ENCODE measurements at regions not wholly inside any gene's neighbourhood (a gene's known extent, or its start where the extent isn't known, plus 50 kb on each side); places are given as distances from the start of the nearest gene placed in this dataset.

- no peak for DNase-seq
Observed at GRCh38 chr21:15526798-15527197, 203.0 kb upstream of the USP25 start.

DNA sequence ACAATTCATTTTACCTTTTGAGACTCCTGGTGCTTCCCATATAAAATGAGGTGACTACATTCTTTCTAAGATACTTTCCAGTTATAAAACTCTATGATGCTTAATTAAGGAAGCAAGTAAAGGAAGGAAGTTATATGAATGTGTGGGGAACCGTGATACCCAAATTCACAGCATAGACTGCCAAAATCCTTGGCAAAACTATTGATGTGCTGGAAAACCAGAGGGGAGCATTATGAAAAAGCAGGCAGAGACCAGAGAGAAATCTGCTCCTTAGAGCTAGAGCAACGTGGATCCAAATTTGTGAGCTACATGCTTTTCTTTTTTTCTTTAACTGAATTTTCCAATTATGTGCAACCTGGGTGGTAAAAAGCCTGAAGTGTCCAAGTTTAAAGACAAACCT lies 201.4 kb upstream of the USP25 start:
- no peak for DNase-seq

GRCh38 chr21:15531986-15532385 lies 197.8 kb upstream of the USP25 start:
- no peak for DNase-seq

DNA sequence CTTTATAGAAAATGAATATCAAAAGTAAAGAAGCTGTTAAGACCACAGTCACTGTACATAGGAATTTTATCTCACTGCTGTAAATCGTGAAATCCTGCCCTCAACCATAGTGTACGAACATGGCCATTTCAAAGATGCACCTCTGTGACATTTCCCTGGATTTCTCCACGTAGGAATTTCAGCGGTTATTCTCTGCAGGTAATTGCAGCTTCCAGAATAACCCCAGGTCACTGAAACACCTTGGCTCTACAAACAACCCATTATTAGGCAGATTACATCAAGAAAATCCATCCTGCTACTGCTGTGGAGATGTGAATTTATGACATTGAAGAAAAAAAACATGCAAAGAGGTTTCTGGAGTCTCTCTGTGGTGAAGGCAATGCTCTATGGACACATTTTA lies 196.2 kb upstream of the USP25 start:
- DNase-seq = no peak

GRCh38 chr21:15534450-15534886 lies 195.3 kb upstream of the USP25 start:
- no peak for DNase-seq

- no peak for DNase-seq
Observed at GRCh38 chr21:15539376-15539775, 190.4 kb upstream of the USP25 start.

DNA sequence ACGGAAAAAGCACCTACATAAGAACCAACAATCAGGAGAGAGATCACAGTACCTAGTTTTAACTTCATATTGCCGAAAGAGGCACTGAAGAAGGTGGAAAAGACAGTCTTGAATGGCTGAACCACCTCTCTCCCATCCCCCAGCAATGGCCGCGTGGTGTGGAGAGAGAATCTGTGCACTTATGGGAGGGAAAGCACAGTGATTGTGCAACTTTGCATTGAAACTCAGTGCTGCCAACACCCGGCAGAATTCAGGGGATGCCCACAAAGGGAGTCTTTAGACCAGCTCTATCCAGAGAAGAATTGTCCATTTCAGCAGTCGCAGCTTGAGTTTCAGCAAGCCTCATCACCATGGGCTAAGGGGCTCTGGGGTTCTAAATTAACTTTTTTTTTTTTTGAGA lies 186.3 kb upstream of the USP25 start:
- DNase-seq = no peak

DNA sequence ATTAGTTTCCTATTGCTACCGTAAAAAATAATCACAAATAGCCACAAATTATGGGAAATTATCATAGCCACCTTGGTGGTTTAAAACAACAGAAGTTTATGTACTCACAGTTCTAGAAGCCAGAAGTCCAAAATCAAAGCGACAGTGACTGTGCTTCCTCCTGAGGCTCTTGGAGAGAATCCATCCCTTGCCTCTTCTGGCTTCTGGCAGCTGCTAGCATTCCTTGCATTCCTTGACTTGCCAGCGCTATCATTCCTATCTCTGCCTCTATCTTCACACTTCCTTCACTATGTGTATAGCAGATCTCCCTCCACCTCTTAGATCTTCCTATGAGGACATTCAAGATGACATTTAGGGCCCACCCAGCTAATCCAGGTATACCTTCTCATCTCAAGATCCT lies 180.1 kb upstream of the USP25 start:
- no peak for DNase-seq

- DNase-seq = peak; percentile 19
Observed at GRCh38 chr21:15552914-15553494, 176.8 kb upstream of the USP25 start.

- DNase-seq = no peak
Observed at GRCh38 chr21:15557925-15558324, 171.9 kb upstream of the USP25 start.

GRCh38 chr21:15558884-15559283 lies 170.9 kb upstream of the USP25 start:
- no peak for DNase-seq

DNA sequence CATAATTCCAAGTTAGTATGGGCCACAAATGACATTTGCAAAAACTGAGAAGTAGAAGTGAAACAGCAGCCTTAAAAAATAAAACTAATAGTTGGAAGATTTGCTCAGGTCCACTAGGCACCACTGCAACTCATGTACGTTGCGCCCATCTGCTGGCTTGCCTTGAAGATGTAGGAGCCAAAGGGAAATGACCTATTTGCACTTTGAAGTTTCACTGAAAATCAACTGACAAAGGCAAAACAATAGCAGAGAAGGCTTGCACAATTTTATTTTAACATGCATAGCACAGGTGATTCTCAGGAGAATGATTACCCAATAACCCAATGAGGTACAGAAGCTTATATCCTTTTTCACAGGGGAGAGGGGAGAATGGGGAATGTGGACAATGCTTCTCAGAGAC lies 170.1 kb upstream of the USP25 start:
- DNase-seq = no peak

DNA sequence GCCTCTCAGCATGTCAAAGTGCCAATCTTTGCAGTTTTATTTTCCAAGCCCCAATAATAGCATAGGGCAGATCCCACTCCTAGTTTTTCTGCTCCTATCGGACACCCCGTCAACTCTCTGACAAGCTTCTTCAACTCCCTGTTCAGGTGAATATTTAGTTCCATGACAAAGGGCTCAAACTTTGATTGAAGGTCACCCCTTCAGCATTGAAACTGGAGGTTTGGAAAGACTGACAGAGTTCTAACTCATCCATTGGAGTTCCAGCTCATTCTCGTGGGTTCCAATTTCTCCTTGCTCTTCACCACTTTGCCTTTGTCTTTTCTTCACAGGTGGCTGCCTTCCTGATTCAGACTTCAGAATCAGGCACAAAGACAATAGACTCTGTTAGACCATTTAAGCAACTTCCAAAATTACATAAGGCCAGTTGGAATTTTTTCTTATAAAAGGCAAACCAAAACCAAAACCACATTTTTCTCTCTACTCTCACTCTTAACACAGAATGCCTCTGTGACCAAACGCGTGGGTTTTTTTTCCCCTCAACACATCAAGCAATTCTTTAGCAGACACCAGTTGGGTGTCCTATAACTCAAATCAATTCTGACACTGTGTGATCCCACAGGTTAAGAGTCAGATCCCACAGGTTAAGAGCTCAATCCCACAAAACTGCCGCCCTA lies 169.3 kb upstream of the USP25 start:
- no peak for DNase-seq

DNA sequence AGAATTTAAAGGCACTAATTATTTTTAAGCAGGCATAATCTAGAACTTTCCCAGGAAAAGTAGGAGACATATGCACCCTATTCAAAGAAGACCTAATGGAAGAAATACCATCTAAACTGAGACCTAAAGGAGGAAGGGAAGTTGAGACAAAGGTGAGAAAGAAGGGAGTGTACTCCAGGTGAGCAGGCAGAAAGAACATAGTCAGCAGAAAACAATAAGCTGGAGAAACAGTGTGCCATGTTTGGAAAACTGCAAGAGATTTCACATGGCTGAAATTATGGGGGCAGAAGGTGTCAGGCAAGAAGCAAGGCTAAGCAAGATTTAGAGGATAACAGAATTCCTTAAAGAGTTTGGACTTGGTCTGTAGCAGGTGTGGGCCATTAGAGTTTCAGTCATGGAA lies 167.0 kb upstream of the USP25 start:
- no peak for DNase-seq

DNA sequence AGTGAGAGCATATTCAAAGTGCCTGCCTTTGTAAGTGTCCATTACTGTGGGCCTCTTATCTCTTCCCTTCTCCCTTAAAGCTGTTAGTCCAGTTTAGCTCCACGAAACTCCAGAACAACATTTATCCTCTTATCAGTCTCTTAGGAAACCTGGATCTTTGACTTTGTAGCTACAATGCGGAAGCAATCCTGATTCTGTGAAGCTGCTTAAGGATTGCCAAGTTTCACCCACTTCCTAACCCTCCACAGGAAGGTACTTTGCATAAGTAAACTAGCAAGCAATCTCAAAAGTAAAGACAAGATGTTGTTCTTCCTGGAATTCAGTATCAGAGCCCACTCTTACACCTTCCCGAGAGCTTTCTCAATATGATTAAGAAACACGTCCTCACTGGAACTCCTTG lies 164.9 kb upstream of the USP25 start:
- no peak for DNase-seq

GRCh38 chr21:15566703-15567102 lies 163.1 kb upstream of the USP25 start:
- no peak for DNase-seq

DNA sequence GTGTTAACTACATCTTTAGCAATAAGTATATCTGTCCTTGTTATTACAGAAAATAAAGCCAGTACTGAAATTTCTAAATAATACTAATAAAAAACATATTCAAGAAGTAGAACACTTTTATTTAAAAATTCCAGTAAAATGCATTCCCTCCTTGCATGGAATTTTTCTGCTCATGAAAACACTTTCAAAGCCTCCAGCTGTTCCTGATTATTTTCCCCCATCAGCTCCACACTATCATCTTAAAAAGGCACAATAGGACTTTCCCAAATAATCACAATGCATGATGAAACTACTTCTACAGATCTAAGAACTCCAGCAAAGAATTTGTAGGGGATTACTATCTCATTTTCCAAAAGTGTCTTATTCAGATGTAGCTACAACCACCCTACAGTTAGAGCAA lies 162.6 kb upstream of the USP25 start:
- DNase-seq = no peak

DNA sequence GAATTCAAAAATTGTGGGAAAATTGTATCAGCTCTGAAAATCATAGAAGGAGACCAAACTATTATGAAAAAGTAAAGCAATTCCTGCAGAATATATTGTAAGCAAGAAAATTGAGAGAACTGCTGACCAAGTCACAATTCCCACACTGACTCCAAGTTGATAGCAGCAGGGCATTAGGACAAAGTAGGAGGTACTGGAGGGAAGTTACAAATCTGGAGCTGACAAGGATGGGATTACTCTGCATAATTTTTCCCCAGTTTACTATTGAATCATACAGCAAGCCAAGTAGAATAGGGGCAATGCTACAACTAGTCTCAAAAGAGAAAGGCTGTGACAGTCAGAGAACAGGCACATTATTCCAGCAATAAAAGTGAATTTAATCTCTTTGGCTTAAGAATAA lies 161.3 kb upstream of the USP25 start:
- DNase-seq = no peak

DNA sequence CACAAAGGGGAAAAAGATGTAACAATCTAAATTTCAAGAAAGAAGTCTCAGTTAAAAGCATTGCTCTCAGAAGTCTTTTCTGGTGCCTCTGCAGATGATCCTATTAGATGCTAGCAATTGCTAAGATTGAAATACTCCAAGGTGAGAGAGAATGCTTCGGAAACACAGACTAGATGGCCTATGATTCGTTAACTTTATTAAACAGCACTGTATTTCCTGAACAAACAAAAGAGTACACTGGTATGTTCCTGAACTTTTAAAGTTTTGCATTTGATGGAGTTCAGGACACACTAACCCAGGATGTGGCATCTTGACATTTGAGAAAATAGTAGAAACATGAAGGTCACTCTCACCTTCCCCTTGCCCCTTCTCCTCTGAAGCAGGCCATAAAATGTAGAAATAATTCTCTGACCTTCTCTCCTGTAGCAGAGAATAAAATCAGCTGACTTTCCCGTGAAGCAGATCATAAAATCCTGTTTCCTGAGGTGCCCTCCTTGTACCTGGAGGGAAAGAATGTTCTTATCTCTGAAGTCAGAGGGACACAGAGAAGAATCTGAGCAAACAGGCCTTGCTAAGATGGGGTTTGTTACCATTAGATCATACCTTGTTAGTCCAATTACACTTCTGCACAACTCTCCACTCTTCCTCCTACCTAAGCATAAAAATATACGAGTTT lies 142.9 kb upstream of the USP25 start:
- no peak for DNase-seq

GRCh38 chr21:15592271-15592860 lies 137.4 kb upstream of the USP25 start:
- DNase-seq = peak; percentile 35

GRCh38 chr21:15592957-15593356 lies 136.8 kb upstream of the USP25 start:
- no peak for DNase-seq

DNA sequence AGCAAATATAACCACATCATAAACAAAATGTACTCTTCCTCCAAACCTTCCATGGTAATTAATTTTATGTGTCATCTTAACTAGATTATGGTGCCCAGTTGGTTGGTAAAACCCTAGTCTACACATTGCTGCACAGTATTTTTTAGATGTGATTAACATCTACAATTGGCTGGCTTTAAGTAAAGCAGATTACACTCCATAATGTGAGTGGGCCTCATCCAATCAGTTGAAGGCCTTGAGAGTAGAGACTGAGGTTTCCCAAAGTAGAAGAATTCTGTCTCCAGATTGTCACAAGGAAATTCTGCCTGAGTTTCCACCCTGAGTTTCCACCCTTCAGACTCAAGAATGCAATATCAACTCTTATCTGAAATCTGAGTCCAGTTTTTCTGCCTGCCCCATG lies 128.4 kb upstream of the USP25 start:
- DNase-seq = no peak

DNA sequence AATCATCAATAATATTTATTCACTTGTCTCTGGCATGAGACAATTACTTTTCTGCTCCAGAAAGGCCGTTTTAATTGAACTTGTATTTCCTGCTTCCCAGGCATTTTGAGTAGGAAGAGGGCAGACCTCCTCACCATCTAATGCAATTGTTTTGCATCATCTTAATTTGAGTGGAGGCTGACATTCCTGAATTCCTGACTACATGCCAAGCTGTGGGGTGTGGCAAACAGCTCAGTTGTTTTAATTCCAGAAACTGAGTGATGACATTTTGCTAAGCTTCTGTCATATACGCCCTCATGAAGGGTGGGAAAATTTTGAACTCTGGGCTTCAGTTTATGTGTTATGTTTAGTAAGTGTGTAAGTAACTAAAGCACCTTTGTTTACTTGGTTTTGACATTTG lies 125.4 kb upstream of the USP25 start:
- DNase-seq = no peak

Measured in renal pelvis (tissue), 1 donor.